K562 (cell line): ENCODE measurements at regions not wholly inside any gene's neighbourhood (a gene's known extent, or its start where the extent isn't known, plus 50 kb on each side); places are given as distances from the start of the nearest gene placed in this dataset.

Experiments used
- ATAC-seq: fragments of 200-7000 bp; cut with Tn5 transposase; 3 replicates; pipeline ENCODE4 v1.9.1; 2020; ENCODE audit warnings: moderate library complexity
- BruUV-seq: library from RNA; stranded (reverse); fragments of 400-500 nt; replicated peaks from 2 replicates; lab custom pipeline; 2021; lab: Mats Ljungman, UMichigan
- CTCF ChIA-PET: fragments of 300-600 bp; formaldehyde crosslinking; extraction: SDS; loops from one replicate; lab custom pipeline; 2021; ENCODE audit warnings: low intra/inter-chr PET ratio; lab: Yijun Ruan, JAX
- POLR2A ChIA-PET: fragments of 300-600, 350-650 bp; sonication (Branson Sonifier 250); formaldehyde crosslinking; extraction: SDS; loops from one replicate; lab custom pipeline; 2021; ENCODE audit warnings: antibody characterized with exemption, inconsistent platforms; lab: Yijun Ruan, JAX
- DNase-seq, 4 experiments: peaks; one replicate each; pipeline versions ENCODE4 v3.0.0 to v3.0.0-alpha.2; 2011 to 2018; ENCODE audit warnings: low spot score in 3 of 4, mixed read lengths in 3 of 4; ENCODE audit errors: extremely low read depth in 1 of 4
- FAIRE-seq: peaks from 2 replicates; lab custom pipeline; 2011; peaks lifted over from hg19 to GRCh38; lab: Jason Lieb, UNC
- H2AFZ ChIP-seq: 2 replicates; pipeline ENCODE4 v1.6.0; 2011; ENCODE audit warnings: low read depth, low read length, control low read depth, inconsistent platforms
- H3K27ac ChIP-seq: fragments of 200-600 bp; 3 replicates; pipeline ENCODE4 v1.8.0; 2011; ENCODE audit warnings: low read depth, mild to moderate bottlenecking, control low read depth, inconsistent platforms, low read length, moderate library complexity, mixed read lengths; ENCODE audit errors: extremely low read depth
- H3K27me3 ChIP-seq, 2 experiments: fragments of 300-600 bp in 1 of 2; 2 replicates in 1 of 2; 3 replicates in 1 of 2; pipeline versions ENCODE4 v1.6.0 to v1.8.0; 2011; ENCODE audit warnings: inconsistent platforms in 2 of 2, low read length in 2 of 2, mild to moderate bottlenecking in 1 of 2, mixed read lengths in 1 of 2, moderate library complexity in 1 of 2; ENCODE audit not compliant: control insufficient read depth in 2 of 2, insufficient read depth in 2 of 2
- H3K36me3 ChIP-seq: fragments of 300-600 bp; 3 replicates; pipeline ENCODE4 v1.8.0; 2011; ENCODE audit warnings: mild to moderate bottlenecking, low read length, inconsistent platforms; ENCODE audit not compliant: control insufficient read depth, insufficient read depth
- H3K4me1 ChIP-seq, 2 experiments: fragments of 200-600 bp in 1 of 2; replicated peaks in 1 of 2; 2 replicates in 1 of 2; 3 replicates in 1 of 2; pipeline versions ENCODE4 v1.5.1 to v1.8.0; 2011; ENCODE audit warnings: inconsistent platforms in 2 of 2, low read length in 2 of 2, mild to moderate bottlenecking in 1 of 2, mixed read lengths in 1 of 2, moderate library complexity in 1 of 2; ENCODE audit not compliant: control insufficient read depth in 2 of 2, insufficient read depth in 2 of 2
- H3K4me2 ChIP-seq: 2 replicates; pipeline ENCODE4 v1.6.1; 2011; ENCODE audit warnings: low read length, control low read depth, inconsistent platforms, mixed read lengths; ENCODE audit not compliant: insufficient read depth
- H3K4me3 ChIP-seq: fragments of 200-600 bp; sonication (generic), shearing (Covaris generic); 2 replicates; pipeline ENCODE4 v1.5.1; 2016; ENCODE audit warnings: control low read depth, inconsistent platforms
- H3K79me2 ChIP-seq: fragments of 200-600 bp; 3 replicates; pipeline ENCODE4 v1.8.0; 2011; ENCODE audit warnings: low read length, inconsistent platforms; ENCODE audit not compliant: control insufficient read depth, insufficient read depth
- H3K9ac ChIP-seq, 2 experiments: 2 replicates each; pipeline versions ENCODE4 v1.6.0 to v1.6.1; 2011; ENCODE audit warnings: low read depth in 2 of 2, low read length in 2 of 2, control low read depth in 1 of 2, inconsistent platforms in 1 of 2, mild to moderate bottlenecking in 1 of 2, mixed read lengths in 1 of 2; ENCODE audit not compliant: insufficient read depth in 1 of 2
- H3K9me1 ChIP-seq: one replicate; pipeline ENCODE4 v1.6.0; 2011; ENCODE audit warnings: inconsistent platforms, mild to moderate bottlenecking, low read length, moderate library complexity; ENCODE audit not compliant: control insufficient read depth, insufficient read depth
- H3K9me3 ChIP-seq: replicated peaks from 2 replicates; pipeline ENCODE4 v1.5.1; 2011; ENCODE audit warnings: low read depth, low read length, inconsistent platforms; ENCODE audit not compliant: control insufficient read depth, insufficient read depth
- H4K20me1 ChIP-seq: replicated peaks from 2 replicates; pipeline ENCODE4 v1.6.1; 2011; ENCODE audit warnings: low read length, inconsistent platforms, mixed read lengths; ENCODE audit not compliant: control insufficient read depth, insufficient read depth
- BRF1 ChIP-seq: IDR thresholded peaks from 3 replicates; pipeline ENCODE4 v1.6.1; 2011; ENCODE audit warnings: borderline replicate concordance, mild to moderate bottlenecking; ENCODE audit not compliant: insufficient read length; ENCODE audit errors: extremely low read depth
- ELF4 ChIP-seq: fragments of 450-650 bp; formaldehyde crosslinking; IDR thresholded peaks from 2 replicates; pipeline ENCODE4 v1.4.0; 2022; ENCODE audit warnings: missing genetic modification characterization
- GABPA ChIP-seq: fragments of 200-800 bp; sonication (Bioruptor generic); conservative IDR thresholded peaks from 2 replicates; pipeline ENCODE4 v1.6.1; 2016; ENCODE audit warnings: low read depth, missing genetic modification characterization, missing compliant biosample characterization
- MEIS2 ChIP-seq: fragments of 450-650 bp; IDR thresholded peaks from 2 replicates; pipeline ENCODE4 v1.6.1; 2014; ENCODE audit warnings: mild to moderate bottlenecking; ENCODE audit not compliant: partially characterized antibody
- PBX2 ChIP-seq, 2 experiments: IDR thresholded peaks in 1 of 2; conservative IDR thresholded peaks in 1 of 2; 2 replicates each; pipeline ENCODE4 v1.6.1; 2016; ENCODE audit warnings: low read depth in 2 of 2, mild to moderate bottlenecking in 1 of 2, missing compliant biosample characterization in 1 of 2, missing genetic modification characterization in 1 of 2, moderate library complexity in 1 of 2
- ZNF124 ChIP-seq: sonication (generic); formaldehyde crosslinking; IDR thresholded peaks from 2 replicates; pipeline ENCODE4 v1.8.1; 2022; ENCODE audit warnings: missing genetic modification reagents
- ZNF347 ChIP-seq: fragments of 450-650 bp; formaldehyde crosslinking; IDR thresholded peaks from 2 replicates; pipeline ENCODE4 v1.4.0; 2020; ENCODE audit warnings: low read depth, mild to moderate bottlenecking, moderate library complexity
- WGBS: fragments of 100-300 bp; shearing (Covaris generic); methylation state at CpG from one replicate; pipeline ENCODE4 v1.1.6; 2016; ENCODE audit warnings: low coverage, mixed read lengths; ENCODE audit not compliant: insufficient coverage; ENCODE audit errors: missing lambda C conversion rate; 5-methylcytosine and 5-hydroxymethylcytosine counted together
- in situ Hi-C: fragments of 300-500 bp; cut with MboI; formaldehyde crosslinking; loops from 4 replicates; pipeline ENCODE4 v1.15.0; 2018; ENCODE audit warnings: inconsistent platforms, mixed read lengths
- intact Hi-C: fragments of 100-400 bp; cut with micrococcal nuclease; formaldehyde crosslinking; loops from 2 replicates; pipeline ENCODE4 v1.14.2; 2022

DNA sequence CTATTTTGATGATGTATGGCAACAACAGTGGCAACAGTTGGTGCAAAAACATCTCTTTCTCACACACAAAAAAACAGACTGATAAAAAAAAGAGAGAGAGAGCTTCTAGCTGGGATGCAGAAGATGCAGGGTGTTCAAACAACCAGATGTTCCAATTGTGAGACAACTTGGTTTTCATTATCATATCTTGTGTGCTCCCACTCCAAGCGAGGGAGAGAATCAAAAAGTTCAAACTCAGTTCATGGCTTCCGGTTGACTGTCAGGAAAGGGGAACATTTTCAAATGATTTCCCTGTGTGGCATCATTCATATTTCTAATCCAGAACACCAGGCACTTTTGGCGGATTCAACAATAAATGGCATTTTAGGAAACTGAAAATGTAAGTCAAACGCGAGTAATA lies 72.1 kb downstream of the RSL24D1 start:
- Histone ChIP-seq H2AFZ (no peak overlapping the region), H3K4me3 (no peak overlapping the region), H3K36me3 (no peaks in the 10 kb centered on the region), H3K79me2 (no peaks in the 10 kb centered on the region), H3K27me3 (no peaks in the 10 kb centered on the region), H3K4me2 (no peak overlapping the region), H3K27ac (no peak overlapping the region), H3K9ac (no peak overlapping the region), H4K20me1 (no peaks in the 10 kb centered on the region), H3K4me1 (no peaks in the 10 kb centered on the region), H3K9me3 (no peaks in the 10 kb centered on the region), H3K9me1 (no peaks in the 10 kb centered on the region)
- no peak for DNase-seq
- FAIRE-seq: no peak
- no peak for ATAC-seq
- intact Hi-C loops: no loop called here
- no TSS peak for BruUV-seq
- TF ChIP-seq BRF1 (no peak), GABPA (tag) (0 out of 2 replicates have a peak, but pooled peaks have one; percentile 21)
- WGBS: 3% methylated on average over 5 of the region's 5 CpGs
- ChIA-PET CTCF (no interaction called here), POLR2A (no interaction called here)
- in situ Hi-C loops: no loop called here

DNA sequence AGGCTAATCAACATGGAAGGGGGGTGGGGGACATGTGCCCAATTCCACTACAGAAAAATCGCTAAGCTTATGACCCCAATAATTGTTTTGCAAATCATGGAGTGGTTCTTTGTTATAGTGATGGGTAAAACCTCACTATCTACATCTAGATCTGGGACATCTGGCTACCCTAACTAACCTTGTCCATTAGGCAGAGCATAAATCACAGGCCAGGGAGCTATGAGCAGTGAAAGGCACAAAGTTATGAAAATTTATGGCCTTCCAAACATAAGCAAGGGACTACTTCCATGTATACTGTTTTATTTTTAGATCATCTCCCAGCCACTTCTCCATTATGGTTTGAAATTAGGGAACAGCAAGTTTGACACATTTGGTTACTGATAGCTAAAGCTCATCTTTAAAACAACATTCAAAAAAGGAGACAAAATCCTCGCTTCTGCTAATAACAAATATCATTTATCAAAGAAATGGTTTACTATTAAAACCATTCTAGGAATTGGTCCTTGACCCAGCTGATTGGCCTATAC lies 78.3 kb downstream of the RSL24D1 start:
- no peak for TF ChIP-seq PBX2 (CRISPR knock-in tag; IDR thresholded peaks at IDR 0.05; ENCODE audit: low read depth)
- peak; percentile 89 for TF ChIP-seq PBX2 (tag; conservative IDR thresholded peaks at IDR 0.05; ENCODE audit: low read depth)
- TF ChIP-seq ZNF347 (CRISPR knock-in tag): no peak
- no peak for TF ChIP-seq ELF4
- no peak for TF ChIP-seq ZNF124 (CRISPR knock-in tag)
- peak; percentile 68 for TF ChIP-seq MEIS2

More for the DNA sequence above, 78.3 kb downstream of the RSL24D1 start:
- H3K36me3 ChIP-seq: no peaks in the 10 kb centered on the region
- H2AFZ ChIP-seq: no peak overlapping the region
- no peak overlapping the region for H3K27ac ChIP-seq
- H4K20me1 ChIP-seq: no peaks in the 10 kb centered on the region
- 2% methylated on average over 2 of the region's 2 CpGs for WGBS
- BruUV-seq: no TSS peak
- H3K4me1 ChIP-seq: no peaks in the 10 kb centered on the region
- ATAC-seq: no peak
- no peak overlapping the region for H3K4me2 ChIP-seq
- no peaks in the 10 kb centered on the region for H3K79me2 ChIP-seq
- no peaks in the 10 kb centered on the region for H3K27me3 ChIP-seq
- DNase-seq: no peak
- no peaks in the 10 kb centered on the region for H3K9me1 ChIP-seq
- POLR2A ChIA-PET: interaction anchor here (0.6 to 0.7 kb wide), 3 partner anchors 10 to 454 kb away, joined by 3 to 4 read pairs (median 4); no protein-coding TSS in a partner anchor
- in situ Hi-C loops: no loop called here
- intact Hi-C loops: no loop called here
- CTCF ChIA-PET: no interaction called here
- H3K9ac ChIP-seq: no peak overlapping the region
- H3K4me3 ChIP-seq: no peak overlapping the region
- no peaks in the 10 kb centered on the region for H3K9me3 ChIP-seq
- no peak for FAIRE-seq
